GM18951 (cell line): ENCODE measurements at regions not wholly inside any gene's neighbourhood (a gene's known extent, or its start where the extent isn't known, plus 50 kb on each side); places are given as distances from the start of the nearest gene placed in this dataset.

ENCODE experiments used
- POLR2A ChIP-seq: IDR thresholded peaks from 4 replicates; pipeline ENCODE4 v1.6.1; 2011; ENCODE audit warnings: mild to moderate bottlenecking; ENCODE audit not compliant: insufficient read length, insufficient read depth; ENCODE audit errors: extremely low read depth
- in situ Hi-C: fragments of 300-500 bp; cut with MboI; formaldehyde crosslinking; loops from one replicate; pipeline ENCODE4 v1.12.0; 2022; ENCODE audit warnings: low sequenced_read_pairs, mixed read lengths, inconsistent platforms; ENCODE audit not compliant: unreplicated experiment

- TF ChIP-seq POLR2A, result no peak
- in situ Hi-C loops, result no loop called here
Measured at GRCh38 chr13:109309625-109310363, 476.6 kb downstream of the IRS2 start.

GRCh38 chr13:109307027-109307426 lies 479.4 kb downstream of the IRS2 start:
- no peak for TF ChIP-seq POLR2A
- in situ Hi-C loops, result no loop called here

GRCh38 chr13:109301726-109302125 lies 484.7 kb downstream of the IRS2 start:
- in situ Hi-C loops, result no loop called here

GRCh38 chr13:109301276-109301675 lies 485.1 kb downstream of the IRS2 start:
- TF ChIP-seq POLR2A, result no peak
- in situ Hi-C loops, result no loop called here

More at GRCh38 chr13:109301726-109302125, 484.7 kb downstream of the IRS2 start:
- TF ChIP-seq POLR2A, result no peak

DNA sequence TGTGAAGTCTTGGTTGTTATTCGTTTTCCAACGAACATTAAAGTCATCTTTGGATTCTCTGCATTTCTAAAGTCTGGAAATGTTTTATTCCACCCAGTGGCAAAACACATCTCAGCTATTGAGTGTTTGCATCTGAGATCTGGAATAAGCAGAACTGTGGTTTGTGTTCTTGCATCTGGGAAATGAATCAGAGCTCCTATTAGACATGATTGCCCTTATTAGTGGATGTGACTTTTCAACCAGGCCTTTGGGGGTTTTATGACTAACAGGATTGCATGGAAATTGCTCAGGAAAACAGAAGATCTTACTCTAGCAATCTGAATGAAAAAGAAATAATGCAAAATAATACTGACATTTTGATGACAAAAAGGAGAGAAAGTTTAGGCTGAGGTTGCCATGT lies 488.8 kb downstream of the IRS2 start:
- no peak for TF ChIP-seq POLR2A

DNA sequence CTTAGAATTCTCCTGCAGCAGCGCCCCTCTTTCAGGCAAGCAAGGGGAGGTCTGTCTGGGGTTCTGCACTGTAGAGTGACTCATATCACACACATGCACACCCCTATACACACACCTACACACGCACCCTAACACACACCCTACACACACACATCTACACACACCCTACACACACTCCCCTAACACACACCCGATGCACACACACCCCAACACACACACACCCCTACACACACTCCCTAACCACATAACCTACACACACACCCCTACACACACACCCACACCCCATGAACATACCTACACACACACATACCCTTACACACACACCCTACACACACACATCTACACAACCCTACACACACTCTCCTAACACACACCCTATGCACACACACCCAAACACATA lies 493.2 kb downstream of the IRS2 start:
- in situ Hi-C loops, result no loop called here
- TF ChIP-seq POLR2A, result no peak

More for the DNA sequence above, 488.8 kb downstream of the IRS2 start:
- in situ Hi-C loops, result no loop called here

DNA sequence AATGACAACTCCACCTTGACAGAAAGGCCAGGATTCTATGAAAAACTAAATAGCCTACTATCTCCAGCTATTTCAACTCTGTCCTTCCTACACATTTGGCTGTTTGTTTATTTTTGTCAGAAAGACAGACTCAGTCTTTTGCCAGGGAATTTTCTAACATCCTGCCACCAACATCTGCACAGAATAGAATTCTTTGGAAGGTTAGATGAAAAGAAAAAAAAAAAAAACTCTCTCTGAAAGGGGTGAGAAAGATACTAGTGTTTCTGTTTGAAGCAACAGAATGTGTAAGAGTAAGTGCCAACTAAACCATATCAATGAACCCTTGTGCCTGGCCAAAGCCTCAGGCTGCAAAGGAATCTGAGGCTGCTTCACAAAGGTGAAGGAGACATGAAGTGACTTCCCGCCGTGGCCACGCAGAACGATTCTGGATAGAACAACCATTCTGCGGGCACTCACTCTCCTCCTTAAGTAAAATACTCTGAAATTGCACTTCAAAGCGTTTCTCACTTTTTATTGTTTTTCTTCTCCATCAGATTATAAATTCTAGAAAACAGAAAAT lies 498.2 kb downstream of the IRS2 start:
- TF ChIP-seq POLR2A, result no peak
- in situ Hi-C loops, result no loop called here

DNA sequence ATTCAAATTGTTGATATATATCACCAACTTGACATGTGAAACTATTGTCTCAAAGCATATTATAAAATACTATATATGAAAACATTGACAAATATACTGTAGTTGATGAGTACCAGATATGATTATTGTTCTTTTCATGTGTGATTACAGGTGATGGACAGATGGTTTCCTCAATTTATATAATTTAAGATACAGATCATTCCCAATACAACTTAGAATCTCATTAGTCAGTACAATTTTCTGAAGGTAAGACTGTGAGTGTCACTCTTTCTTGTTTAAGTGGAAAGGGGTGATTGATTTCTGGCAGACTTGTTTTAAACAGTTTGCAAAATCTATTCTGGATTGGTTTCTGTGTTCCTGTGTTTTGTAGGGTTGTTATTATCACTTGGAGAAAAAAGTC lies 498.8 kb downstream of the IRS2 start:
- TF ChIP-seq POLR2A, result no peak
- in situ Hi-C loops, result no loop called here

- in situ Hi-C loops, result no loop called here
- no peak for TF ChIP-seq POLR2A
Measured at GRCh38 chr13:109285586-109285985, 500.8 kb downstream of the IRS2 start.

DNA sequence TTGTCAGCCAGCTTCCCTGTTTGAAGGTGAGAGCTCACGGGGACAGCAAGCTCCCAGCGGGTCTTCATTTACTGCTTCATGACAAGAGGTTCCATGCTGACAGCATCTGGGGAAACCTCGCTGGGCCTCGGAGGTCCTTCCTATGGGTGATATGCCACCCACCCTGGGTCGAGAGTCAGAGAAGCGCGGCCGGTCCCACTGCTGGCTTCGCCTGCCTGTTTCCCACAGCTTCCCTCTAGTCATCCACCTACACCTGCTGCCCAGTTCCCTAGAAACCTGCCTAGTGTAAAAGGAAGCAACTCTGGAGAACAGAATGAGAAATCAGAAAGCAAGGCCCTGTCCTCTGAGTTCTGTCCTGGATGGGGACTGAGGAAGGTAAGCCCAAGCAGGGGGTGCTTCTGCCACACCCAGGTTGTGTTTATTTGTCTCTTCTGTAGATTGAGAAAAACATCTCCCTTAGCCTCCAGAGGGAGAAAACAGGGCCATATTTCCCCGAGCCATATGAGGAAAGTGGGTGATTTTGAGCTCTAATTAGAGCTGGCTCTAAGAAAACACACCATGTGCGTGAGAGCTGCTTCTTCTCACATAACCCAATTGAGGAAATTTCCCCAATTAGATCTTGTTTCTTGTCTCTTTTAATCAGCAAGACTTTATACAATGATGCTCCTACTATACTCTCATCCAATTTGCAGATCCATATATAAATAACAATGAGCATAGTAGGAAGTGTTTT lies 504.3 kb downstream of the IRS2 start:
- in situ Hi-C loops, result no loop called here
- TF ChIP-seq POLR2A, result no peak

DNA sequence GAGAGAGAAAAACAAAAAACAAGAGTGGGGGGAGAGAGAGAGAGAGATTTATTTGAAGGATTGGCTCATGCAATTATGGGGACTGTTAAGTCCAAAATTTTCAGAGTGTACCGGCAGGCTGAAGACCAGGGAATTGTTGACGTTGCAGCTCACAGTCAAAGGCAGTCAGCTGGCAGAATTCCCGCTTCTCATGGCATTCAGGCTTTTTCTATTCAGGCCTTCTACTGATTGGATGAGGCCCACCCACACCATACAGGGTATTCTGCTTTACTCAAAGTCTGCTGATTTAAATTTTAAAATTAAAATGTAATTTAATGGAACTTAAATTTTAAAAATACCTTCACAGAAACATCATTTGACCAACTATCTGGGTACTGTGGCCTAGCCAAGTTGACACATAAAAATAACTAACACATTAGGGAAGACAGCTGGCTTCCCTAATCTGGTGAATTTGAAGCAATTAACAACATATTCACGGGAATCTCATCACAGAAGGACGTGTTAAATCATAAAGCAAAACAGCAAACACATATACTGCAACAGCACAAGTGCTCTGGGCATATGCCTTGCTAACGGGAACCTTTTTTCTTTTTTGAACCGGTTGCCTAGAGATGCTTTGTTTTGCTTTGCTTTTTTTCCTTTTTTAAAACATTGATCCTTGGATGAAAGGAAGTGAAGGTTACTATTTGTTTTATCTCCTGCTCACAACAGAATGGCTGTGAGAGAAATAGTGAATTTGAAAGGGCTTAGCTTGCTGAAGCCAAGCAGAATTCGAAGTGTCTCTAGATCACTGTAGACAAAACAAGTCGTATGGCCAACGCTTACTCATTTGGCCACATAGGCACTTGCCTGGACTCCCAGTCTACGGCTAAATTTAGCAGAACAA lies 505.1 kb downstream of the IRS2 start:
- in situ Hi-C loops, result no loop called here
- TF ChIP-seq POLR2A, result no peak

DNA sequence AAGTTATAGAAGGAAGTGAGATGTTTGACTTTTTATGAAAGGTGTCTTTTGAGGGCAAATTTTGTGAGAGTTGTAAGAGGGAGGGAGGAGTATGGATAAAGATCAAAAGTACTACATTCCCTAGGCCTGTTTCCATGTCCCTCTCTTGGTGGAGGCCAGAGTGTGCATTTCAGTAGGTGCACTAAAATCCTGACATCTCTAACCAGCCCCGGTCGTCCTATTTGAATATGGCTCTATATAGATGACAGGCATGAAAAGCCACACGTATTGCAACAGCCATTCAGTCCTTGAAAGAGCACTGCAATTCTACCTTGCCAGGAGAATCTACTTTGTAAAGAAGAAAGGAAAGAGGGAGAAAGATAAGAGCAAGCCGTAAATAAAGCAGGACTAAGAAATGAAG lies 510.1 kb downstream of the IRS2 start:
- in situ Hi-C loops, result no loop called here
- no peak for TF ChIP-seq POLR2A

DNA sequence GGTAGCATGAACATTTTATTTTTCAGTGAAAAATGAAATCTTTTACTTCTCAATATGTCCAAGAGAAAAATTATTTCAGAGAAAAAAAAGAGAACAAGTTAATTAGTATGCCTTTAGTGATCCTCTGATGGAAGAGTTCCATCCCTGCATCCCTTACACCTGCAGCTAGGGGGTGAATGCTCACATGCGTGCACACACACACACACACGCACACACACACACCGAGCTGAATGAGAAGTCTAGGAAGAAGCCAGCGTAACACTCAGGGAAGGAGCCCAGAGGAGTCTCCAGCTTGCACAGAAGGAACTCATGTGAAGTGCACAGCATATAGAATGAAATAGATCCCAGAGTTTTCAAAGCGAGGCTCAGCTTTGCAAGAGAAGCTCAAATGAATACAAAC lies 510.5 kb downstream of the IRS2 start:
- in situ Hi-C loops, result no loop called here
- no peak for TF ChIP-seq POLR2A
